Heart left ventricle (tissue), 13 donors: ENCODE measurements at regions not wholly inside any gene's neighbourhood (a gene's known extent, or its start where the extent isn't known, plus 50 kb on each side); places are given as distances from the start of the nearest gene placed in this dataset.

Experiments used
- CTCF ChIP-seq, 12 donors: fragments of 200-600 bp; sonication (generic) in 4 of 12; IDR thresholded peaks; one replicate each; pipeline versions ENCODE4 v1.5.0 to v1.8.0; 2018 to 2022; ENCODE audit warnings: antibody characterized with exemption in 12 of 12, mild to moderate bottlenecking in 5 of 12
- POLR2A ChIP-seq, 2 donors: fragments of 450-650 bp; IDR thresholded peaks; one replicate each; pipeline ENCODE4 v1.6.1; 2017; ENCODE audit warnings: antibody characterized with exemption in 2 of 2, mild to moderate bottlenecking in 2 of 2, moderate library complexity in 2 of 2
- donor health status: ischemic (EF 13 %, LVEDD 7.1; RV severe dilation, severe dysfunction).
- donor health status: DM: no; HTN: yes; CAD: no.
- donor health status: DM: no; HTN: no; CAD: no.
- donor health status: ischemic (EF 25% LVEDD 6.9; RV normal size, moderate dysfunction).
- donor health status: ischemic (EF 25% LVEDD 5.7; RV mildly dilated, moderate dysfunction).
- donor health status: ischemic (EF 35%, LVEDD 5.7; RV mildly dilated, moderate dysfunction).
- donor health status: nonischemic (EF 11% LVEDD 7.7; RV severe dilation, severe dysfunction).
- donor health status: DM: yes; HTN: yes; CAD: no.
- donor health status: PGD.
- donor health status: ischemic (EF 29% LVEDD 5.4; RV normal size, mild dysfunction).
- donor health status: nonischemic (EF 23%, LVEDD 6.1; RV moderate dilation, normal function).

- TF ChIP-seq CTCF (IDR thresholded peaks at IDR 0.05) (no peak), POLR2A (IDR thresholded peaks at IDR 0.05) (no peak)
Measured at GRCh38 chr5:18630458-18631045, 996.3 kb downstream of the TAF11L14 start.
